Fibroblast of skin of scalp (primary cell): ENCODE measurements at regions not wholly inside any gene's neighbourhood (a gene's known extent, or its start where the extent isn't known, plus 50 kb on each side); places are given as distances from the start of the nearest gene placed in this dataset.

Source experiments
- DNase-seq: peaks from one replicate; pipeline ENCODE4 v3.0.0-alpha.2; 2013

GRCh38 chr3:182226995-182227394 is 515.3 kb downstream of the SOX2 start:
- no peak for DNase-seq

- no peak for DNase-seq
Measured at GRCh38 chr3:182233405-182233804, 521.7 kb downstream of the SOX2 start.

GRCh38 chr3:182233957-182234356 is 522.2 kb downstream of the SOX2 start:
- DNase-seq: no peak

GRCh38 chr3:182234881-182235280 is 523.2 kb downstream of the SOX2 start:
- DNase-seq: no peak

GRCh38 chr3:182235504-182235903 is 523.8 kb downstream of the SOX2 start:
- no peak for DNase-seq

- peak; percentile 42 for DNase-seq
Measured at GRCh38 chr3:182238126-182238525, 526.4 kb downstream of the SOX2 start.

GRCh38 chr3:182239316-182239715 is 527.6 kb downstream of the SOX2 start:
- DNase-seq: no peak

GRCh38 chr3:182240474-182240873 is 528.7 kb downstream of the SOX2 start:
- no peak for DNase-seq

GRCh38 chr3:182241196-182241765 is 529.6 kb downstream of the SOX2 start:
- DNase-seq: no peak

GRCh38 chr3:182241766-182242488 is 530.2 kb downstream of the SOX2 start:
- DNase-seq: peak; percentile 31

- DNase-seq: no peak
Measured at GRCh38 chr3:182242489-182242942, 530.8 kb downstream of the SOX2 start.

- peak; percentile 19 for DNase-seq
Measured at GRCh38 chr3:182243625-182244024, 531.9 kb downstream of the SOX2 start.

GRCh38 chr3:182244222-182244971 is 532.7 kb downstream of the SOX2 start:
- no peak for DNase-seq

- no peak for DNase-seq
Measured at GRCh38 chr3:182245059-182245458, 533.3 kb downstream of the SOX2 start.

GRCh38 chr3:182246870-182247269 is 535.1 kb downstream of the SOX2 start:
- DNase-seq: no peak

GRCh38 chr3:182248349-182248880 is 536.7 kb downstream of the SOX2 start:
- DNase-seq: peak; percentile 43

GRCh38 chr3:182252802-182253201 is 540.5 kb upstream of the ATP11B start:
- no peak for DNase-seq

GRCh38 chr3:182255158-182255557 is 538.1 kb upstream of the ATP11B start:
- DNase-seq: no peak

- DNase-seq: no peak
Measured at GRCh38 chr3:182257361-182257760, 535.9 kb upstream of the ATP11B start.

GRCh38 chr3:182258538-182259177 is 534.6 kb upstream of the ATP11B start:
- DNase-seq: peak; percentile 60

GRCh38 chr3:182259579-182259978 is 533.7 kb upstream of the ATP11B start:
- no peak for DNase-seq

- DNase-seq: no peak
Measured at GRCh38 chr3:182261041-182261440, 532.3 kb upstream of the ATP11B start.

- DNase-seq: no peak
Measured at GRCh38 chr3:182268711-182269110, 524.6 kb upstream of the ATP11B start.
